Activated naive CD4-positive, alpha-beta T cell treated with anti-CD3 and anti-CD28 coated beads, Interleukin-2, amount 50 U/mL, for 24 hours (primary cell): ENCODE measurements at regions not wholly inside any gene's neighbourhood (a gene's known extent, or its start where the extent isn't known, plus 50 kb on each side); places are given as distances from the start of the nearest gene placed in this dataset.

ENCODE experiments used
- H3K27ac Mint-ChIP-seq: one replicate; pipeline ENCODE4 v1.8.0; 2021; ENCODE audit warnings: mild to moderate bottlenecking, mixed read lengths
- H3K27me3 Mint-ChIP-seq: one replicate; pipeline ENCODE4 v1.8.0; 2021; ENCODE audit warnings: mixed read lengths
- H3K36me3 Mint-ChIP-seq: one replicate; pipeline ENCODE4 v1.8.0; 2021; ENCODE audit warnings: mixed read lengths
- H3K4me1 Mint-ChIP-seq: one replicate; pipeline ENCODE4 v1.8.0; 2021; ENCODE audit warnings: mixed read lengths
- H3K4me3 Mint-ChIP-seq: one replicate; pipeline ENCODE4 v1.8.0; 2021; ENCODE audit warnings: mild to moderate bottlenecking, mixed read lengths
- H3K9me3 Mint-ChIP-seq: one replicate; pipeline ENCODE4 v1.8.0; 2021; ENCODE audit warnings: mixed read lengths

GRCh38 chr12:107488666-107489065, 196.9 kb upstream of the PWP1 start:
- Mint-ChIP-seq H3K36me3 (peaks cover 1% of the 10 kb centered on the region), H3K27me3 (no peaks in the 10 kb centered on the region), H3K9me3 (no peaks in the 10 kb centered on the region), H3K4me1 (peaks cover 73% of the 10 kb centered on the region), H3K4me3 (no peak overlapping the region), H3K27ac (no peak overlapping the region)

- no peak overlapping the region for H3K4me3 Mint-ChIP-seq
- H3K4me1 Mint-ChIP-seq: peaks cover 64% of the 10 kb centered on the region
- no peaks in the 10 kb centered on the region for H3K9me3 Mint-ChIP-seq
- H3K27me3 Mint-ChIP-seq: no peaks in the 10 kb centered on the region
- H3K27ac Mint-ChIP-seq: no peak overlapping the region
- H3K36me3 Mint-ChIP-seq: peaks cover 1% of the 10 kb centered on the region
Observed at GRCh38 chr12:107490010-107490409, 195.6 kb upstream of the PWP1 start.

- Mint-ChIP-seq H3K4me3 (no peak overlapping the region), H3K27ac (peak overlapping the region; percentile 19), H3K36me3 (no peaks in the 10 kb centered on the region), H3K9me3 (no peaks in the 10 kb centered on the region), H3K27me3 (no peaks in the 10 kb centered on the region), H3K4me1 (peaks cover 46% of the 10 kb centered on the region)
Observed at GRCh38 chr12:107491856-107492255, 193.7 kb upstream of the PWP1 start.

- Mint-ChIP-seq H3K27me3 (no peaks in the 10 kb centered on the region), H3K36me3 (peaks cover 4% of the 10 kb centered on the region), H3K4me1 (peaks cover 39% of the 10 kb centered on the region), H3K9me3 (no peaks in the 10 kb centered on the region), H3K27ac (peak overlapping the region; percentile 84), H3K4me3 (peak overlapping the region; percentile 62)
Observed at GRCh38 chr12:107492393-107493134, 193.0 kb upstream of the PWP1 start.

- Mint-ChIP-seq H3K4me1 (peaks cover 33% of the 10 kb centered on the region), H3K4me3 (no peak overlapping the region), H3K9me3 (no peaks in the 10 kb centered on the region), H3K36me3 (peaks cover 6% of the 10 kb centered on the region), H3K27me3 (no peaks in the 10 kb centered on the region), H3K27ac (peak overlapping the region; percentile 84)
Observed at GRCh38 chr12:107493135-107493494, 192.5 kb upstream of the PWP1 start.

GRCh38 chr12:107493666-107494065, 191.9 kb upstream of the PWP1 start:
- Mint-ChIP-seq H3K4me3 (no peak overlapping the region), H3K27ac (no peak overlapping the region), H3K36me3 (peaks cover 6% of the 10 kb centered on the region), H3K4me1 (peaks cover 30% of the 10 kb centered on the region), H3K9me3 (no peaks in the 10 kb centered on the region), H3K27me3 (no peaks in the 10 kb centered on the region)

- Mint-ChIP-seq H3K4me1 (peaks cover 30% of the 10 kb centered on the region), H3K36me3 (peaks cover 6% of the 10 kb centered on the region), H3K9me3 (no peaks in the 10 kb centered on the region), H3K27ac (no peak overlapping the region), H3K4me3 (no peak overlapping the region), H3K27me3 (no peaks in the 10 kb centered on the region)
Observed at GRCh38 chr12:107494331-107494730, 191.3 kb upstream of the PWP1 start.

- peaks cover 27% of the 10 kb centered on the region for H3K4me1 Mint-ChIP-seq
Observed at GRCh38 chr12:107495604-107496003, 190.0 kb upstream of the PWP1 start.

GRCh38 chr12:107497231-107497630, 188.4 kb upstream of the PWP1 start:
- Mint-ChIP-seq H3K27me3 (no peaks in the 10 kb centered on the region), H3K36me3 (peaks cover 8% of the 10 kb centered on the region), H3K4me3 (no peak overlapping the region), H3K9me3 (no peaks in the 10 kb centered on the region), H3K4me1 (peaks cover 24% of the 10 kb centered on the region), H3K27ac (no peak overlapping the region)

More at GRCh38 chr12:107495604-107496003, 190.0 kb upstream of the PWP1 start:
- peaks cover 6% of the 10 kb centered on the region for H3K36me3 Mint-ChIP-seq
- no peaks in the 10 kb centered on the region for H3K9me3 Mint-ChIP-seq
- no peak overlapping the region for H3K4me3 Mint-ChIP-seq
- no peak overlapping the region for H3K27ac Mint-ChIP-seq
- no peaks in the 10 kb centered on the region for H3K27me3 Mint-ChIP-seq

- Mint-ChIP-seq H3K4me1 (peaks cover 8% of the 10 kb centered on the region), H3K9me3 (no peaks in the 10 kb centered on the region), H3K4me3 (no peak overlapping the region), H3K27ac (no peak overlapping the region), H3K27me3 (no peaks in the 10 kb centered on the region), H3K36me3 (peaks cover 8% of the 10 kb centered on the region)
Observed at GRCh38 chr12:107500307-107500706, 185.3 kb upstream of the PWP1 start.

- H3K36me3 Mint-ChIP-seq: peaks cover 8% of the 10 kb centered on the region
Observed at GRCh38 chr12:107501681-107502080, 183.9 kb upstream of the PWP1 start.

GRCh38 chr12:107503129-107503855, 182.3 kb upstream of the PWP1 start:
- Mint-ChIP-seq H3K27me3 (no peaks in the 10 kb centered on the region), H3K27ac (no peak overlapping the region), H3K4me1 (peaks cover 8% of the 10 kb centered on the region), H3K36me3 (peaks cover 3% of the 10 kb centered on the region), H3K9me3 (no peaks in the 10 kb centered on the region), H3K4me3 (no peak overlapping the region)

More at GRCh38 chr12:107501681-107502080, 183.9 kb upstream of the PWP1 start:
- Mint-ChIP-seq H3K4me1 (peaks cover 8% of the 10 kb centered on the region), H3K9me3 (no peaks in the 10 kb centered on the region), H3K27me3 (no peaks in the 10 kb centered on the region), H3K4me3 (no peak overlapping the region), H3K27ac (no peak overlapping the region)

- Mint-ChIP-seq H3K4me1 (peaks cover 8% of the 10 kb centered on the region), H3K36me3 (peaks cover 3% of the 10 kb centered on the region), H3K27me3 (no peaks in the 10 kb centered on the region), H3K4me3 (no peak overlapping the region), H3K27ac (no peak overlapping the region), H3K9me3 (no peaks in the 10 kb centered on the region)
Observed at GRCh38 chr12:107503887-107504885, 181.4 kb upstream of the PWP1 start.

GRCh38 chr12:107509421-107509820, 176.2 kb upstream of the PWP1 start:
- no peak overlapping the region for H3K4me3 Mint-ChIP-seq
- H3K27ac Mint-ChIP-seq: no peak overlapping the region
- no peaks in the 10 kb centered on the region for H3K4me1 Mint-ChIP-seq
- no peaks in the 10 kb centered on the region for H3K9me3 Mint-ChIP-seq
- H3K27me3 Mint-ChIP-seq: no peaks in the 10 kb centered on the region
- H3K36me3 Mint-ChIP-seq: no peaks in the 10 kb centered on the region

- no peaks in the 10 kb centered on the region for H3K36me3 Mint-ChIP-seq
- peaks cover 5% of the 10 kb centered on the region for H3K4me1 Mint-ChIP-seq
- H3K27me3 Mint-ChIP-seq: no peaks in the 10 kb centered on the region
- H3K4me3 Mint-ChIP-seq: no peak overlapping the region
- H3K9me3 Mint-ChIP-seq: no peaks in the 10 kb centered on the region
- H3K27ac Mint-ChIP-seq: no peak overlapping the region
Observed at GRCh38 chr12:107510211-107510610, 175.4 kb upstream of the PWP1 start.
